Activated CD8-positive, alpha-beta T cell treated with anti-CD3 and anti-CD28 coated beads for 36 hours (primary cell): ENCODE measurements at regions not wholly inside any gene's neighbourhood (a gene's known extent, or its start where the extent isn't known, plus 50 kb on each side); places are given as distances from the start of the nearest gene placed in this dataset.

Experiments
- ATAC-seq: fragments of 200-7000 bp; cut with Tn5 transposase; one replicate; pipeline ENCODE4 v1.10.0; 2021; ENCODE audit warnings: mild to moderate bottlenecking, moderate library complexity
- CTCF ChIA-PET: fragments of 350-600 bp; sonication (Branson Sonifier 250); formaldehyde crosslinking; loops from one replicate; lab custom pipeline; 2021; ENCODE audit warnings: antibody characterized with exemption; lab: Charles Lee
- POLR2A ChIA-PET: fragments of 350-600 bp; sonication (Branson Sonifier 250); formaldehyde crosslinking; loops from one replicate; lab custom pipeline; 2021; ENCODE audit warnings: antibody characterized with exemption; lab: Charles Lee
- DNase-seq: peaks from one replicate; pipeline ENCODE4 v3.0.0-alpha.2; 2020
- H3K27ac Mint-ChIP-seq: one replicate; pipeline ENCODE4 v1.8.0; 2021; ENCODE audit warnings: mild to moderate bottlenecking, mixed read lengths
- H3K27me3 Mint-ChIP-seq: one replicate; pipeline ENCODE4 v1.8.0; 2021; ENCODE audit warnings: mixed read lengths
- H3K36me3 Mint-ChIP-seq: one replicate; pipeline ENCODE4 v1.8.0; 2021; ENCODE audit warnings: low read depth, mixed read lengths
- H3K4me1 Mint-ChIP-seq: one replicate; pipeline ENCODE4 v1.8.0; 2021; ENCODE audit warnings: low read depth, mixed read lengths
- H3K4me3 Mint-ChIP-seq: one replicate; pipeline ENCODE4 v1.8.0; 2021; ENCODE audit warnings: mild to moderate bottlenecking, moderate library complexity, mixed read lengths
- H3K9me3 Mint-ChIP-seq: one replicate; pipeline ENCODE4 v1.8.0; 2021; ENCODE audit warnings: mixed read lengths
- CTCF ChIP-seq: fragments of 200-600 bp; IDR thresholded peaks from one replicate; pipeline ENCODE4 v1.8.0; 2022; ENCODE audit warnings: antibody characterized with exemption, mild to moderate bottlenecking
- intact Hi-C: fragments of 100-400 bp; cut with micrococcal nuclease; formaldehyde crosslinking; loops from one replicate; pipeline ENCODE4 v1.10.0; 2022

DNA sequence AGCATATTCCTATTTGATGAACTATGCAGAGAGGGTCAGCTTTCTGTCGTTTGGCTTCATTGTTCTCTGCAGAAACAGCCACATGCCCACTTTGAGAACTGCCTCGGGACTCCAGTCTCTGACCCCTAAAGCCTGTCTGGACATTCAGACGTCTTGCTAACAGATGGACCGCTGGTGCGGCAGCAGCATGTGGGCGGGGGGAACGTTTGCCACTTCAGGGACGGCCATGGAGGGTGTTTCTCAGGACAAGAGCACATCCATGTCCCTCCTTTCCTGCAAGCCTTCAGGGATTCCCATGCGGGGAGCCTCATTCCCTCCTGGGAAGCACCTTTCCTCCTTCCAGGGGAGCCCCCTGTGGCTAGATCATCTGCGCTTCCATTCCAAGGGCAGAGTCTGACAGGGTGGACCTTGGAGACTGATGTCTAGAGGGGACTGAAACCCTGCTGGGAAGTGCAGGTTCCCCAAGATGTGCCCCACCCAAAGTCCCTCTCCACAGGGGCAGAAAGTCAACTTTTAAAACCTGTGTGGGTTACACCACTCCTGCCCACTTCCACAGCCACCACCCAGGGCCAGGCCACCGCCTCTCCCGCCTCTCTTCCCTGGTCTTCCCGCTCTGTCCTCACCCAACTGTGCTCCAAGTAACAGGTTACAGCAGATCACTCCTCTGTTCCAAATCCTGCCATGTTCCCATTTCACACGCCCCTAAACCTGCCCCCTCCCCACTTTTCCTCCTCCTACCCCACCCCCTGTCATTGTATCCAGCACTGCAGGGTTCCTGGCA, 94.8 kb upstream of the PMEPA1 start:
- intact Hi-C loops, result no loop called here
- Mint-ChIP-seq H3K4me3 (no peak overlapping the region), H3K36me3 (no peaks in the 10 kb centered on the region), H3K27me3 (no peaks in the 10 kb centered on the region), H3K27ac (no peak overlapping the region), H3K4me1 (no peaks in the 10 kb centered on the region), H3K9me3 (no peaks in the 10 kb centered on the region)
- POLR2A ChIA-PET, result interaction anchor here (0.6 kb wide), 1 partner anchor 14 kb away, joined by 3 read pairs; no protein-coding TSS in a partner anchor
- TF ChIP-seq CTCF, result no peak
- CTCF ChIA-PET, result no interaction called here
- no peak for DNase-seq
- no peak for ATAC-seq

DNA sequence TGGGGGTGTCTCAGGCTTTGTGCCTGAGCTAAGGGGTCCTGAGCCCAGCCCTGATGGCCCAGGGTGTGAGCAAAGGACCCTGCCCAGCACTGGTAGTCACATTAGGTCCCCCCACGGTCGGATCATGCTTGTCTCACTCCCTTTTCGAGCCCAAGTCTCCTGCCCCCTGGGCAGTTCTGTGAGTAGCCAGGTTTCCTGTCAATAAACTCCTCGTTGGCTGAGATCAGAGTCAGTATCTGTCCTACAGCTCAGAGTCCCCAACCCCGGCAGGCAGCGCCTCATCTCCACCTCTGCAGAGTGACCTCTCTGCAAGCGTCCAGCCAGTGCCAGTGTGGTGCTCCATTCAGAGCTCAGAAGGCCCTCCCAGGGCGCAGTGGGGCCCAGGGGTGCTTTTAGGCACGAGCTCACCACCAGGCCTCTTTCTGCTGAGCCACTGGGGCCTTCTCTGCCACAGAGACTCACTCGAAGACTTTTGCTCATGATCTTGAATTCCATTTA, 93.7 kb upstream of the PMEPA1 start:
- TF ChIP-seq CTCF, result no peak
- ATAC-seq, result no peak
- Mint-ChIP-seq H3K9me3 (no peaks in the 10 kb centered on the region), H3K4me3 (no peak overlapping the region), H3K27ac (no peak overlapping the region), H3K4me1 (no peaks in the 10 kb centered on the region), H3K27me3 (no peaks in the 10 kb centered on the region), H3K36me3 (no peaks in the 10 kb centered on the region)
- ChIA-PET POLR2A (no interaction called here), CTCF (interaction anchor here (1.0 kb wide), 1 partner anchor 376 kb away, joined by 4 read pairs; no protein-coding TSS in a partner anchor)
- DNase-seq, result no peak
- intact Hi-C loops, result no loop called here

DNA sequence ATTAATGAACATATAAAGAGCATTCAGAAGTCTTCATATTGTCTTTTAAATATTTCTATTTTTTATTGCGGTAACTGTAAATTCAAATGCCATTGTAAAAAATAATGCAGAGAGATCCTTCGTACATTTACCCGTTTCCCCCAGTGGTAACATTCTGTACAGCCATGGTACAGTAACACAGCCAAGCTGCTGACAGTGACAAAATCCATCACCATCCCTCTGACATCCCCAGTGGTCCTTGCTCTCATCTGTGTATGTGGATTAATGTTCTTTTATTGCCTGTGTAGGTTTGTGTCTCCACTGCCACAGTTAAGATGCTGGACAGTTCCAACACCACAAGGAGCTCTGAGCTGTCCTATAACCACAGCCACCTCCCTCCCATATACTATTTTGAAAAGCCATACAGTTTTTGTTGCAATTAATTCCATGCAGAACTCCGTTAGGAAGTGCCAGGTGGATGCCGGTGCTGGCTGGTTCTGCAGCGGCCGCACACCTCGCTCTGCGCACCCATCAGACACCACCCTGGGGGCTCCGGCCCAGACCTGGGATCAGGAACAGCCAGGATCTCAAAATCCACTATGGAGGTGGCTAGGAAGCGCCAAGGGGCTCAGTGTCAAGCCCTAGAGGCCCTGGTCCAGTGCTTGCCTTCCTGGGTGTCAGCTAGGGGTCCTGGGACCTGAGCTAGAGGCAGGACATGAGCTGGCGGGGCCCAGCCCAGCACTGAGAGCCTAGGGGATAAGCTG, 93.1 kb upstream of the PMEPA1 start:
- H3K27me3 Mint-ChIP-seq, result no peaks in the 10 kb centered on the region

DNA sequence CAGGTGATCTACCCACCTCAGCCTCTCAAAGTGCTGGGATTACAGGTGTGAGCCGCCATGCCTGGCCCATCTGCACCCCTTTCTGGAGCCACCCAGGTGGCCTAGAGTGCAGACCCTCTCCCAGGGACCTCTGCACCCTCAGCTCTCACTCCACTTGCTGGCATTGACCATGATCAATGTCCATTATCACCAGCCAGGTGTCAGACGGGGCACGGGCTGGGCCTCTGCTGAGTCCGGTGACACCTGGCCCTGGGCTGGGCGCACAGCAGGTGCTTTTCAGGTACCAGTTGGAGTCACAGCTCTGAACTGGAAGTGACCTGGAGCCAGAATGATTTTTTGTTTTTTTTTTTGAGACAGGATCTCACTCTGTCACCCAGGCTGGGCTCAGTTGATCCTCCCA, 91.8 kb upstream of the PMEPA1 start:
- intact Hi-C loops, result no loop called here
- ATAC-seq, result no peak
- CTCF ChIA-PET, result no interaction called here
- Mint-ChIP-seq H3K4me1 (no peaks in the 10 kb centered on the region), H3K9me3 (no peaks in the 10 kb centered on the region), H3K36me3 (no peaks in the 10 kb centered on the region), H3K27me3 (no peaks in the 10 kb centered on the region), H3K27ac (no peak overlapping the region), H3K4me3 (no peak overlapping the region)
- POLR2A ChIA-PET, result no interaction called here
- TF ChIP-seq CTCF, result no peak
- DNase-seq, result no peak

More for the DNA sequence above, 93.1 kb upstream of the PMEPA1 start:
- intact Hi-C loops, result no loop called here
- POLR2A ChIA-PET, result no interaction called here
- no peak for TF ChIP-seq CTCF
- CTCF ChIA-PET, result interaction anchor here (1.0 kb wide), 1 partner anchor 377 kb away, joined by 4 read pairs; no protein-coding TSS in a partner anchor
- H3K4me3 Mint-ChIP-seq, result no peak overlapping the region
- no peak overlapping the region for H3K27ac Mint-ChIP-seq
- H3K9me3 Mint-ChIP-seq, result no peaks in the 10 kb centered on the region
- no peak for ATAC-seq
- DNase-seq, result no peak
- no peaks in the 10 kb centered on the region for H3K4me1 Mint-ChIP-seq
- H3K36me3 Mint-ChIP-seq, result no peaks in the 10 kb centered on the region
